Stomach (tissue), 4 donors: ENCODE measurements at regions not wholly inside any gene's neighbourhood (a gene's known extent, or its start where the extent isn't known, plus 50 kb on each side); places are given as distances from the start of the nearest gene placed in this dataset.

ENCODE experiments used
- CTCF ChIP-seq, 7 experiments: fragments of 450-650 bp in 4 of 7; fragments of 200-600 bp in 3 of 7; sonication (generic) in 3 of 7; IDR thresholded peaks; one replicate each; pipeline ENCODE4 v1.5.1; 2016 to 2019; ENCODE audit warnings: antibody characterized with exemption in 7 of 7, control low read depth in 2 of 7, mild to moderate bottlenecking in 1 of 7
- EP300 ChIP-seq: sonication (generic); formaldehyde crosslinking; IDR thresholded peaks from one replicate; pipeline ENCODE4 v1.6.1; 2017; ENCODE audit warnings: antibody characterized with exemption
- POLR2A ChIP-seq, 4 donors: fragments of 450-650 bp; IDR thresholded peaks; one replicate each; pipeline ENCODE4 v1.6.1; 2016; ENCODE audit warnings: antibody characterized with exemption in 4 of 4, control low read depth in 2 of 4, mild to moderate bottlenecking in 1 of 4, moderate library complexity in 1 of 4
- POLR2AphosphoS5 ChIP-seq, 3 donors: sonication (generic); formaldehyde crosslinking; IDR thresholded peaks; one replicate each; pipeline ENCODE4 v1.6.1; 2016; ENCODE audit warnings: antibody characterized with exemption in 3 of 3

- TF ChIP-seq CTCF (IDR thresholded peaks at IDR 0.05) (no peak), POLR2A (IDR thresholded peaks at IDR 0.05) (no peak), POLR2AphosphoS5 (IDR thresholded peaks at IDR 0.05) (no peak), EP300 (no peak)
Measured at GRCh38 chr18:29225351-29225750, 1048.4 kb upstream of the CDH2 start.
